Mesendoderm (in vitro differentiated cells): ENCODE measurements at regions not wholly inside any gene's neighbourhood (a gene's known extent, or its start where the extent isn't known, plus 50 kb on each side); places are given as distances from the start of the nearest gene placed in this dataset.
A peak's percentile ranks its signal among the peaks of the same experiment; 100 is the strongest.

ENCODE experiments used
- DNase-seq: peaks from one replicate; pipeline ENCODE4 v3.0.0; 2013
- H2AK5ac ChIP-seq: 2 replicates; pipeline ENCODE4 v1.6.1; 2013; ENCODE audit warnings: low read length, inconsistent platforms
- H2BK120ac ChIP-seq: 2 replicates; pipeline ENCODE4 v1.6.1; 2013; ENCODE audit warnings: low read depth, mild to moderate bottlenecking, low read length, moderate library complexity, mixed read lengths
- H2BK15ac ChIP-seq: replicated peaks from 2 replicates; pipeline ENCODE4 v1.6.1; 2013; ENCODE audit warnings: low read depth, mild to moderate bottlenecking, moderate library complexity
- H2BK5ac ChIP-seq: 2 replicates; pipeline ENCODE4 v1.6.1; 2013; ENCODE audit warnings: low read length, inconsistent platforms
- H3K18ac ChIP-seq: 2 replicates; pipeline ENCODE4 v1.6.1; 2013; ENCODE audit warnings: mild to moderate bottlenecking, low read length, mixed read lengths
- H3K23ac ChIP-seq: one replicate; pipeline ENCODE4 v1.6.1; 2013; ENCODE audit warnings: low read length
- H3K27ac ChIP-seq: 2 replicates; pipeline ENCODE4 v1.5.1; 2013; ENCODE audit warnings: low read depth, mild to moderate bottlenecking, inconsistent platforms, low read length, moderate library complexity
- H3K27me3 ChIP-seq: 2 replicates; pipeline ENCODE4 v1.6.1; 2013; ENCODE audit warnings: low read length, control low read depth, mild to moderate bottlenecking, inconsistent platforms; ENCODE audit not compliant: insufficient read depth, poor library complexity
- H3K36me3 ChIP-seq: 2 replicates; pipeline ENCODE4 v1.6.1; 2013; ENCODE audit warnings: low read length, inconsistent platforms; ENCODE audit not compliant: control insufficient read depth, insufficient read depth
- H3K4ac ChIP-seq: one replicate; pipeline ENCODE4 v1.6.1; 2013; ENCODE audit warnings: low read depth, mild to moderate bottlenecking, low read length, moderate library complexity
- H3K4me1 ChIP-seq: 2 replicates; pipeline ENCODE4 v1.6.1; 2013; ENCODE audit warnings: low read depth, low read length, inconsistent platforms; ENCODE audit not compliant: control insufficient read depth
- H3K4me2 ChIP-seq: 2 replicates; pipeline ENCODE4 v1.6.1; 2013; ENCODE audit warnings: low read length
- H3K4me3 ChIP-seq: 2 replicates; pipeline ENCODE4 v1.5.1; 2013; ENCODE audit warnings: mild to moderate bottlenecking, low read length
- H3K56ac ChIP-seq: one replicate; pipeline ENCODE4 v1.6.1; 2013; ENCODE audit warnings: low read length
- H3K79me1 ChIP-seq: 2 replicates; pipeline ENCODE4 v1.6.1; 2013; ENCODE audit warnings: low read length, inconsistent platforms
- H3K79me2 ChIP-seq: 2 replicates; pipeline ENCODE4 v1.6.1; 2013; ENCODE audit warnings: mild to moderate bottlenecking, low read length; ENCODE audit not compliant: control insufficient read depth, insufficient read depth
- H3K9ac ChIP-seq: 2 replicates; pipeline ENCODE4 v1.6.1; 2013; ENCODE audit warnings: low read length, inconsistent platforms
- H4K5ac ChIP-seq: one replicate; pipeline ENCODE4 v1.6.1; 2013; ENCODE audit warnings: low read length
- H4K8ac ChIP-seq: one replicate; pipeline ENCODE4 v1.6.1; 2013; ENCODE audit warnings: low read depth, mild to moderate bottlenecking, control low read depth, low read length, moderate library complexity
- WGBS: extraction: QIAGEN DNeasy Blood & Tissue Kit; methylation state at CpG from one replicate; pipeline ENCODE4 v1.1.7; 2013; ENCODE audit warnings: low lambda C conversion rate, missing lambda C conversion rate; ENCODE audit not compliant: insufficient coverage; ENCODE audit errors: extremely low coverage; 5-methylcytosine and 5-hydroxymethylcytosine counted together

- Histone ChIP-seq H2BK120ac (no peak overlapping the region), H4K8ac (no peak overlapping the region), H3K79me1 (no peaks in the 10 kb centered on the region), H4K5ac (no peak overlapping the region), H3K9ac (no peak overlapping the region), H3K36me3 (no peaks in the 10 kb centered on the region), H2AK5ac (no peak overlapping the region), H3K23ac (no peak overlapping the region), H3K4me3 (no peak overlapping the region), H2BK15ac (no peak overlapping the region), H3K56ac (no peak overlapping the region), H3K4me1 (no peaks in the 10 kb centered on the region), H3K27ac (no peak overlapping the region), H3K4ac (no peak overlapping the region), H3K79me2 (no peaks in the 10 kb centered on the region), H3K18ac (peak overlapping the region; percentile 30), H2BK5ac (no peak overlapping the region), H3K27me3 (no peaks in the 10 kb centered on the region), H3K4me2 (no peak overlapping the region)
- DNase-seq, result peak; percentile 76
- WGBS, result no CpG with 5 or more reads among the region's 8 CpGs
Measured at GRCh38 chr9:81522716-81523551, 166.4 kb downstream of the TLE1 start.

- no peak overlapping the region for H3K9ac ChIP-seq
- WGBS, result no CpG with 5 or more reads among the region's 3 CpGs
- H2BK120ac ChIP-seq, result no peak overlapping the region
- no peak overlapping the region for H2BK15ac ChIP-seq
- H4K5ac ChIP-seq, result no peak overlapping the region
- H3K4me1 ChIP-seq, result no peaks in the 10 kb centered on the region
- no peaks in the 10 kb centered on the region for H3K27me3 ChIP-seq
- no peaks in the 10 kb centered on the region for H3K79me2 ChIP-seq
- DNase-seq, result no peak
- no peak overlapping the region for H3K4ac ChIP-seq
- no peak overlapping the region for H4K8ac ChIP-seq
- H3K18ac ChIP-seq, result no peak overlapping the region
- no peak overlapping the region for H3K4me3 ChIP-seq
- H3K79me1 ChIP-seq, result no peaks in the 10 kb centered on the region
- no peak overlapping the region for H2AK5ac ChIP-seq
- no peak overlapping the region for H3K56ac ChIP-seq
- H2BK5ac ChIP-seq, result no peak overlapping the region
- H3K23ac ChIP-seq, result no peak overlapping the region
- H3K36me3 ChIP-seq, result no peaks in the 10 kb centered on the region
- no peak overlapping the region for H3K4me2 ChIP-seq
- no peak overlapping the region for H3K27ac ChIP-seq
Measured at GRCh38 chr9:81521892-81522291, 167.5 kb downstream of the TLE1 start.

GRCh38 chr9:81519816-81520495, 169.4 kb downstream of the TLE1 start:
- H3K36me3 ChIP-seq, result no peaks in the 10 kb centered on the region
- no peak overlapping the region for H3K4ac ChIP-seq
- H2BK5ac ChIP-seq, result no peak overlapping the region
- H3K79me1 ChIP-seq, result no peaks in the 10 kb centered on the region
- H2BK120ac ChIP-seq, result no peak overlapping the region
- H2AK5ac ChIP-seq, result no peak overlapping the region
- H3K23ac ChIP-seq, result no peak overlapping the region
- WGBS, result no CpG with 5 or more reads among the region's 2 CpGs
- H3K27ac ChIP-seq, result no peak overlapping the region
- no peaks in the 10 kb centered on the region for H3K79me2 ChIP-seq
- no peaks in the 10 kb centered on the region for H3K4me1 ChIP-seq
- no peak overlapping the region for H3K18ac ChIP-seq
- H3K4me2 ChIP-seq, result no peak overlapping the region
- no peak overlapping the region for H3K4me3 ChIP-seq
- H3K9ac ChIP-seq, result no peak overlapping the region
- peak; percentile 33 for DNase-seq
- H2BK15ac ChIP-seq, result no peak overlapping the region
- no peak overlapping the region for H4K5ac ChIP-seq
- no peak overlapping the region for H4K8ac ChIP-seq
- no peaks in the 10 kb centered on the region for H3K27me3 ChIP-seq
- no peak overlapping the region for H3K56ac ChIP-seq

GRCh38 chr9:81517954-81518353, 171.4 kb downstream of the TLE1 start:
- Histone ChIP-seq H3K79me2 (no peaks in the 10 kb centered on the region), H3K36me3 (no peaks in the 10 kb centered on the region), H4K5ac (no peak overlapping the region), H3K4me3 (no peak overlapping the region), H2BK5ac (no peak overlapping the region), H3K4ac (no peak overlapping the region), H3K9ac (no peak overlapping the region), H2BK15ac (peak overlapping the region; percentile 7), H3K4me1 (no peaks in the 10 kb centered on the region), H2BK120ac (no peak overlapping the region), H3K4me2 (no peak overlapping the region), H3K79me1 (no peaks in the 10 kb centered on the region), H3K27me3 (no peaks in the 10 kb centered on the region), H3K18ac (no peak overlapping the region), H3K23ac (no peak overlapping the region), H4K8ac (no peak overlapping the region), H2AK5ac (no peak overlapping the region), H3K56ac (no peak overlapping the region), H3K27ac (no peak overlapping the region)
- WGBS, result no CpG with 5 or more reads among the region's 2 CpGs
- no peak for DNase-seq

GRCh38 chr9:81513059-81513458, 176.3 kb downstream of the TLE1 start:
- Histone ChIP-seq H3K23ac (no peak overlapping the region), H3K36me3 (no peaks in the 10 kb centered on the region), H4K5ac (no peak overlapping the region), H2BK15ac (no peak overlapping the region), H2BK120ac (no peak overlapping the region), H2BK5ac (no peak overlapping the region), H3K4me3 (no peak overlapping the region), H3K9ac (no peak overlapping the region), H3K27me3 (no peaks in the 10 kb centered on the region), H3K27ac (no peak overlapping the region), H3K79me2 (no peaks in the 10 kb centered on the region), H3K4me1 (no peaks in the 10 kb centered on the region), H3K56ac (no peak overlapping the region), H3K18ac (no peak overlapping the region), H3K79me1 (no peaks in the 10 kb centered on the region), H3K4me2 (no peak overlapping the region), H2AK5ac (no peak overlapping the region), H4K8ac (no peak overlapping the region), H3K4ac (no peak overlapping the region)
- no CpG with 5 or more reads among the region's 2 CpGs for WGBS
- DNase-seq, result no peak
